Neural progenitor cell (in vitro differentiated cells): ENCODE measurements at regions not wholly inside any gene's neighbourhood (a gene's known extent, or its start where the extent isn't known, plus 50 kb on each side); places are given as distances from the start of the nearest gene placed in this dataset.

ENCODE experiments used
- DNase-seq: peaks from one replicate; pipeline ENCODE4 v3.0.0-alpha.2; 2016; ENCODE audit warnings: low spot score
- H2AFZ ChIP-seq: fragments of 200-600 bp; sonication (generic); replicated peaks from 2 replicates; pipeline ENCODE4 v1.6.1; 2016; ENCODE audit warnings: antibody characterized with exemption
- H3F3A ChIP-seq: fragments of 200-600 bp; sonication (generic); 2 replicates; pipeline ENCODE4 v1.6.1; 2016; ENCODE audit warnings: antibody characterized with exemption, low read depth
- H3K27ac ChIP-seq: fragments of 200-600 bp; sonication (generic); 2 replicates; pipeline ENCODE4 v1.5.1; 2016; ENCODE audit warnings: mild to moderate bottlenecking
- H3K27me3 ChIP-seq: fragments of 200-600 bp; sonication (generic); 2 replicates; pipeline ENCODE4 v1.6.1; 2016; ENCODE audit warnings: mild to moderate bottlenecking, moderate library complexity
- H3K36me3 ChIP-seq: fragments of 200-600 bp; sonication (generic); 2 replicates; pipeline ENCODE4 v1.5.1; 2016
- H3K4me1 ChIP-seq: fragments of 200-600 bp; sonication (generic); 2 replicates; pipeline ENCODE4 v1.6.1; 2016; ENCODE audit warnings: mixed run types
- H3K4me2 ChIP-seq: fragments of 200-600 bp; sonication (generic); 2 replicates; pipeline ENCODE4 v1.6.1; 2016
- H3K4me3 ChIP-seq: fragments of 200-600 bp; sonication (generic); 2 replicates; pipeline ENCODE4 v1.5.1; 2016
- H3K79me2 ChIP-seq: fragments of 200-600 bp; sonication (generic); 2 replicates; pipeline ENCODE4 v1.6.1; 2016; ENCODE audit warnings: low read depth
- H3K9ac ChIP-seq: fragments of 200-600 bp; sonication (generic); 2 replicates; pipeline ENCODE4 v1.6.1; 2016
- H3K9me3 ChIP-seq: fragments of 200-600 bp; sonication (generic); 2 replicates; pipeline ENCODE4 v1.5.1; 2016; ENCODE audit warnings: low read depth
- H4K20me1 ChIP-seq: fragments of 200-600 bp; sonication (generic); 2 replicates; pipeline ENCODE4 v1.6.1; 2016; ENCODE audit warnings: low read depth
- H3K27ac Mint-ChIP-seq: 3 replicates; pipeline ENCODE4 v1.8.0; 2021; ENCODE audit warnings: mixed read lengths
- H3K27me3 Mint-ChIP-seq: 2 replicates; pipeline ENCODE4 v1.8.0; 2022; ENCODE audit warnings: low read depth, mild to moderate bottlenecking, inconsistent platforms, moderate library complexity, mixed read lengths; ENCODE audit not compliant: insufficient read depth
- H3K36me3 Mint-ChIP-seq: 3 replicates; pipeline ENCODE4 v1.8.0; 2021; ENCODE audit warnings: mixed read lengths
- H3K4me1 Mint-ChIP-seq: 3 replicates; pipeline ENCODE4 v1.8.0; 2021; ENCODE audit warnings: mixed read lengths
- H3K4me3 Mint-ChIP-seq: 3 replicates; pipeline ENCODE4 v1.8.0; 2021; ENCODE audit warnings: mild to moderate bottlenecking, moderate library complexity, mixed read lengths
- H3K9me3 Mint-ChIP-seq: 3 replicates; pipeline ENCODE4 v1.8.0; 2020; ENCODE audit warnings: mixed read lengths
- EZH2 ChIP-seq: fragments of 200-600 bp; sonication (generic); IDR thresholded peaks from 2 replicates; pipeline ENCODE4 v1.6.1; 2017; ENCODE audit warnings: antibody characterized with exemption, mild to moderate bottlenecking, moderate library complexity
- EZH2phosphoT487 ChIP-seq: fragments of 200-600 bp; sonication (generic); IDR thresholded peaks from 2 replicates; pipeline ENCODE4 v1.6.1; 2017; ENCODE audit warnings: antibody characterized with exemption
- TF ChIP-seq, protein P1 (sequence below): fragments of 200-600 bp; sonication (generic); IDR thresholded peaks from 2 replicates; pipeline ENCODE4 v1.5.1; 2017; ENCODE audit warnings: antibody characterized with exemption, mild to moderate bottlenecking

- no peak overlapping the region for H2AFZ ChIP-seq
- H4K20me1 ChIP-seq, result no peaks in the 10 kb centered on the region
- Mint-ChIP-seq H3K4me1 (no peaks in the 10 kb centered on the region), H3K4me3 (no peak overlapping the region), H3K27me3 (no peaks in the 10 kb centered on the region), H3K9me3 (peaks cover 3% of the 10 kb centered on the region), H3K36me3 (no peaks in the 10 kb centered on the region), H3K27ac (no peak overlapping the region)
- no peak overlapping the region for H3K4me3 ChIP-seq
- TF ChIP-seq EZH2phosphoT487, result no peak
- TF ChIP-seq, protein P1, sequence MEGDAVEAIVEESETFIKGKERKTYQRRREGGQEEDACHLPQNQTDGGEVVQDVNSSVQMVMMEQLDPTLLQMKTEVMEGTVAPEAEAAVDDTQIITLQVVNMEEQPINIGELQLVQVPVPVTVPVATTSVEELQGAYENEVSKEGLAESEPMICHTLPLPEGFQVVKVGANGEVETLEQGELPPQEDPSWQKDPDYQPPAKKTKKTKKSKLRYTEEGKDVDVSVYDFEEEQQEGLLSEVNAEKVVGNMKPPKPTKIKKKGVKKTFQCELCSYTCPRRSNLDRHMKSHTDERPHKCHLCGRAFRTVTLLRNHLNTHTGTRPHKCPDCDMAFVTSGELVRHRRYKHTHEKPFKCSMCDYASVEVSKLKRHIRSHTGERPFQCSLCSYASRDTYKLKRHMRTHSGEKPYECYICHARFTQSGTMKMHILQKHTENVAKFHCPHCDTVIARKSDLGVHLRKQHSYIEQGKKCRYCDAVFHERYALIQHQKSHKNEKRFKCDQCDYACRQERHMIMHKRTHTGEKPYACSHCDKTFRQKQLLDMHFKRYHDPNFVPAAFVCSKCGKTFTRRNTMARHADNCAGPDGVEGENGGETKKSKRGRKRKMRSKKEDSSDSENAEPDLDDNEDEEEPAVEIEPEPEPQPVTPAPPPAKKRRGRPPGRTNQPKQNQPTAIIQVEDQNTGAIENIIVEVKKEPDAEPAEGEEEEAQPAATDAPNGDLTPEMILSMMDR, result no peak
- no peak for TF ChIP-seq EZH2
- H3K27me3 ChIP-seq, result no peaks in the 10 kb centered on the region
- no peaks in the 10 kb centered on the region for H3K9me3 ChIP-seq
- no peak overlapping the region for H3K27ac ChIP-seq
- no peaks in the 10 kb centered on the region for H3F3A ChIP-seq
- H3K4me2 ChIP-seq, result no peak overlapping the region
- no peaks in the 10 kb centered on the region for H3K36me3 ChIP-seq
- H3K79me2 ChIP-seq, result no peaks in the 10 kb centered on the region
- DNase-seq, result no peak
- no peaks in the 10 kb centered on the region for H3K4me1 ChIP-seq
- no peak overlapping the region for H3K9ac ChIP-seq
Observed at GRCh38 chr2:67006373-67006960, 390.7 kb upstream of the ETAA1 start.

DNA sequence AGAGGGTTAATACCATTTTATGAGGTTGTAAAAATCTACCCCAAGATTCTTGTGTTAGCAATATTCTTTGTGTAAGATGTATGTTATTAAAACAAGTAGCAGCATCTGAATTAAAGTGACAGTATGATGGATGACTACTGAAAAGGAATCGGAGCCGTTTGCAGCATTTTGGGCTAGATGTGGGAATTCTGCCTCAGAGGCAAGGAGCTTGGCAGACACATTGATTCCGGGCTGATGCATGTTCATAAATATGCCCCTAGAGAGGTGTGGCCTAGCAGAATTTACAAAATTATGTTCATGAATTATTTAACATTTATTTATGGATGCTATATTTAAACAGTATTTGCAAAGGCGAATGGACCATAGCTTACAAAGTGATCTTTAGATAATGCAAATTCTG lies 389.0 kb upstream of the ETAA1 start:
- Histone ChIP-seq H3K27ac (no peak overlapping the region), H3K4me2 (no peak overlapping the region), H3K4me1 (no peaks in the 10 kb centered on the region), H4K20me1 (no peaks in the 10 kb centered on the region), H3K9ac (no peak overlapping the region), H3F3A (no peaks in the 10 kb centered on the region), H2AFZ (no peak overlapping the region), H3K36me3 (no peaks in the 10 kb centered on the region), H3K4me3 (no peak overlapping the region), H3K9me3 (no peaks in the 10 kb centered on the region), H3K79me2 (no peaks in the 10 kb centered on the region), H3K27me3 (no peaks in the 10 kb centered on the region)
- Mint-ChIP-seq H3K4me1 (no peaks in the 10 kb centered on the region), H3K27me3 (no peaks in the 10 kb centered on the region), H3K9me3 (peaks cover 3% of the 10 kb centered on the region), H3K27ac (no peak overlapping the region), H3K4me3 (no peak overlapping the region), H3K36me3 (no peaks in the 10 kb centered on the region)
- TF ChIP-seq EZH2 (no peak), EZH2phosphoT487 (no peak)
- TF ChIP-seq, protein P1, result no peak
- DNase-seq, result no peak

- no peak overlapping the region for H2AFZ ChIP-seq
- no peaks in the 10 kb centered on the region for H3K36me3 ChIP-seq
- H3K27me3 ChIP-seq, result no peaks in the 10 kb centered on the region
- no peaks in the 10 kb centered on the region for H3K9me3 ChIP-seq
- no peaks in the 10 kb centered on the region for H3K4me1 ChIP-seq
- H3K27me3 Mint-ChIP-seq, result peaks cover 2% of the 10 kb centered on the region
- no peak overlapping the region for H3K4me3 Mint-ChIP-seq
- no peaks in the 10 kb centered on the region for H3F3A ChIP-seq
- H3K9ac ChIP-seq, result no peak overlapping the region
- H3K27ac ChIP-seq, result no peak overlapping the region
- H3K79me2 ChIP-seq, result no peaks in the 10 kb centered on the region
- TF ChIP-seq, protein P1, result no peak
- no peak for TF ChIP-seq EZH2phosphoT487
- no peak for TF ChIP-seq EZH2
- H3K4me2 ChIP-seq, result no peak overlapping the region
- H3K27ac Mint-ChIP-seq, result no peak overlapping the region
- H3K36me3 Mint-ChIP-seq, result no peaks in the 10 kb centered on the region
- peaks cover 3% of the 10 kb centered on the region for H3K9me3 Mint-ChIP-seq
- no peaks in the 10 kb centered on the region for H3K4me1 Mint-ChIP-seq
- H3K4me3 ChIP-seq, result no peak overlapping the region
- no peak for DNase-seq
- no peaks in the 10 kb centered on the region for H4K20me1 ChIP-seq
Observed at GRCh38 chr2:67012165-67012564, 385.0 kb upstream of the ETAA1 start.
